ENCODE measurements at regions not wholly inside any gene's neighbourhood (a gene's known extent, or its start where the extent isn't known, plus 50 kb on each side); places are given as distances from the start of the nearest gene placed in this dataset.
A peak's percentile ranks its signal among the peaks of the same experiment; 100 is the strongest.

DNA sequence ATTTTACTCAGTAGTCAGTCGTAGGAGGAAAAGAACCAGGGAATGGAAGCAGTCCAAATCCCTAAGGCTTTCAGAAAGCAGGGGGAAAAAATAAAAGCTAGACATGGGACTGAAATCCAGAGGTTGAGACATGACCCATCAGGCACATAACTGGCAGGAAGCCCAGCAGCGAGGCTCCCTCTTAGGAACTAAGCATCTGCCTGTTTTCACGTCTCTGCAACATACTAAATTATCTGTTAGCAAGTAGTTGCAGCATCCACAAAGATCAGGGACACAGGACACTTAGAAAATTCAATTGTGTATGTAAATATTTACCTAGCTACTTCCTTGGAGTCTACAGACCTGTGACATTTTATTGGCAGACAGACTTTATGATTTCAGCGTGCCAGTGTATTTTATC, 118.0 kb upstream of the EDNRA start:
- Histone ChIP-seq H3K4me3 (no peak overlapping the region), H3K27me3 (no peaks in the 10 kb centered on the region), H3K27ac (no peak overlapping the region), H3K36me3 (no peaks in the 10 kb centered on the region), H3K4me1 (no peaks in the 10 kb centered on the region), H3K9me3 (replicated peaks) (no peaks in the 10 kb centered on the region)
- no peak for DNase-seq

DNA sequence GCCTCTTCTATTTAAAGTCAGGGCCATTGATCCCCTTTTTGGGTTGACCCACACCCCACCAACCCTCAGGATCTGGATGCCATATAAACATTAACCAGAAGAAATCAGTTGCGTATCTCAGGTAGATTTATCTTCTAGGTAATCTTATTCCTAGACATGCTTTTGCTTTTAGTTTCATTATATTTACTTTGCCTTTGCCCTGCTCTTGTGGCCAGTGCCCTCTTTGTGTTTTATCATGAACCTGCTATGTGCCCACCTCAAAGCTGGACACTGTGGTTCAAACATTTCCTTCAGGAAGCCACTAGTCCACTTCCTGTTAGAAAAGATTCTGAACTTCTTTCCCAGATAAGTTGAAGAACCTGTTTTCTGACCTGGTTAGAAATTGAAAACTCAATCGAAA, 117.4 kb upstream of the EDNRA start:
- Histone ChIP-seq H3K27me3 (no peaks in the 10 kb centered on the region), H3K27ac (no peak overlapping the region), H3K4me3 (no peak overlapping the region), H3K36me3 (no peaks in the 10 kb centered on the region), H3K4me1 (no peaks in the 10 kb centered on the region), H3K9me3 (replicated peaks) (no peaks in the 10 kb centered on the region)
- DNase-seq, result no peak

DNA sequence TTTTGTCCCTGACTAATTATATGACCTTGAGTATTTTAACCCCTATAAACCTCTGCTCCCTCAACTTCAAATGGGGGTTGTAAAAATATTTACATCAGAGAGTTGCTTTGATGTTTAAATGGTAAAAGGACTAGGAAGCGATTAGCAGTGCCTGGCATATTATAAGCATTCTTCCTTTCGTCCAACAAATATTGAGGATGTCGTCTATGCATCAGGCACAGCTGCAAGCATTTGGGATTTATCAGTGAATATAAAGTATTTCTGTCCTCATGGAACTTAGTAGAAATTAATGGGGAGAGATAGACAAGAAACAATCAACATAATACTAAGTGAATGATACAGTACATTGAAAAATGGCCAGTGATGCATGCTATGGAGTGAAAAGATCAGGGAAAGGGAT, 115.5 kb upstream of the EDNRA start:
- Histone ChIP-seq H3K4me3 (no peak overlapping the region), H3K36me3 (no peaks in the 10 kb centered on the region), H3K4me1 (no peaks in the 10 kb centered on the region), H3K27ac (no peak overlapping the region), H3K27me3 (no peaks in the 10 kb centered on the region), H3K9me3 (replicated peaks) (no peaks in the 10 kb centered on the region)
- DNase-seq, result no peak

DNA sequence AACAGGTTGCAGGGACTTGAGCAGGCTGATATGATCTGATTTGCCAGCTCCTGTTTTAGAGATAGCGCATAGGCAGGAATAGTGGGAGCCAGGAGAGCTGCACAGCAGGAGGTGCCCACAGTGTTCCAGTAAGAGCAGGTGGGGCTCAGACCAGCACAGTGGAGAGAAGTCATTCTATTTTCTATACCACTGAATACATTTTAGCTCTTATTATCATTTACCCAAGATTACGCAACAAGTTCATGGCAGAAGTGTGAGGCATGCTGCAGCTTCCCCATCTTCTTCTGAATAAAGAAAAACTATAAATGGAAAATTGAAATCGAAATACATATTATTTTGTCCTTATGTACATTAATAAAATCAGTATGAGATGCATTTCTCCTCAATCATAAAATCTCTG, 114.7 kb upstream of the EDNRA start:
- Histone ChIP-seq H3K4me3 (no peak overlapping the region), H3K4me1 (no peaks in the 10 kb centered on the region), H3K36me3 (no peaks in the 10 kb centered on the region), H3K27ac (no peak overlapping the region), H3K27me3 (no peaks in the 10 kb centered on the region), H3K9me3 (replicated peaks) (no peaks in the 10 kb centered on the region)
- DNase-seq, result no peak

DNA sequence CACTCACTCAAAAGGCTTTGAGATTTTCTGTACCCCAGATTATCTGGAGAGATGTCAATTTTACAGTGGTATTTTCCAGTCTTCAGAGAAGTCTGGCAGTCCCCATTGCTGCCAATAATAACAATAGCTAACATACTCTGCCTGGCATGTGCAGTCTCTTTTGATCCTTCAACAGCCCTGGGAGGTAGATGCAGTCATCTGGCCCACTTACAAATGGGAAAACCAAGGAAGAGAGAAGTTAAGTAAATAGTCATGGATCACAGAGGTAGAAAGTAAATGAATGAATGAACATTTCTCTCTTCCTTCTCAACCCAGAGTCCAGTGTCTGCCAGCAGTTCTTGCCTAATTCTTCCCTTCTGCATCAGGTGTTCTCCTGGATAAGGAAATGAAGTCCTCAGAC, 113.0 kb upstream of the EDNRA start:
- no peak overlapping the region for H3K27ac ChIP-seq
- no peak overlapping the region for H3K4me3 ChIP-seq
- H3K27me3 ChIP-seq, result no peaks in the 10 kb centered on the region
- no peaks in the 10 kb centered on the region for H3K36me3 ChIP-seq
- no peak for DNase-seq
- no peaks in the 10 kb centered on the region for H3K9me3 ChIP-seq (replicated peaks)
- no peaks in the 10 kb centered on the region for H3K4me1 ChIP-seq

DNA sequence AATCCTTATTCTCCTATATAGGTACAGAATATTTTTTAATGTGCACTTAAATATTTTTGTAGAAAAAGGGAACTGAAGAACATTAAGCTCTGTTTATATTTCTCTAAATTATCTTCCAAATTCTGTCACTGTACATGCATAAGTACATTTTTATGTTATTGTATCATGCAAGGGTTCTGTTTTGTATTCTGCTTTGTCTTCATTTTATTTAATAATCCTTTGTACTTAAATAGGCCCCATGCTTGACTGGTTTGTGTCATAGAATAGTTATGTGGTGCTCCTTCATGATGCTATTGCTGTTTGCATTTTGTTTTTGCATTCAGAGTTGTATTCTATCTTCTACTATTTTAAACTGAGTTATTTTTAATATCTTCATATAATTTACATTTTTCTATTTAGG, 111.9 kb upstream of the EDNRA start:
- Histone ChIP-seq H3K27ac (no peak overlapping the region), H3K4me1 (no peaks in the 10 kb centered on the region), H3K36me3 (no peaks in the 10 kb centered on the region), H3K4me3 (no peak overlapping the region), H3K9me3 (replicated peaks) (no peaks in the 10 kb centered on the region), H3K27me3 (no peaks in the 10 kb centered on the region)
- no peak for DNase-seq

DNA sequence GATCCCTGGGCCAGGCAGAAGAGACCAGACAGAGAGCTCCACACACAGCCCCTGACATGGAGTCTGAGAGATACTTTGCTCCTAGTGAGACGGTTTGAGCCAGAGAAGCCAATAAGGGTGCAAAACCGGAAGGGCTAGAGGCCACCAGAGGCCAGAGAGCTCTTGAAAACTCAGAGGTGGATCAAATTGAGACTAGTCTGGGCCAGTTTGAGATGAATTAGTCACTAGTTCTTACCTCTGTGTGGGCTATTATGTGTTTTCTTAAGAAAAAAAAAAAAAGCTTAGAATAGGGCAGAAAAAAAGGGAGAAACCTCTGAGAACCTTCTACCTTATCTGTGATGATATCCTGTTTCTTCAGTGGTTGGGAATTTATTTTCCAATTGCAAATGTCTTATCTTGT, 110.4 kb upstream of the EDNRA start:
- Histone ChIP-seq H3K4me3 (no peak overlapping the region), H3K27me3 (no peaks in the 10 kb centered on the region), H3K27ac (no peak overlapping the region), H3K4me1 (no peaks in the 10 kb centered on the region), H3K36me3 (no peaks in the 10 kb centered on the region), H3K9me3 (replicated peaks) (no peaks in the 10 kb centered on the region)
- no peak for DNase-seq

DNA sequence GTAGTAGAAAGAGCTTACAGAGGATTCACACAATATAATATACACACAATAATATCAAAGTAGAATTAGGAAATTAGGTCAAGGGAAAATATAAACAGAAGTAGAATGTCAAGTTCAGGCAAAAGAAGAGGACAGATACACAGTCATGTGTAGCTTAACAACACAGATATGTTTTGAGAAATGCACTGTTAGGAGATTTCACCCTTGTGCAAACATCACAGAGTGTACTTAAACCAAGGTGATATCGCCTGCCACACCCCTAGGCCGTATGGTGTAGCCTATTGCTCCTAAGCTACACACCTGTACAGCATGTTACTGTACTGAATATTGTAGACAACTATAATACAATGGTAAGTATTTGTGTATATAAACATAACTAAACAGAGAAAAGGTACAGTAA, 110.0 kb upstream of the EDNRA start:
- H3K27ac ChIP-seq, result no peak overlapping the region
- no peaks in the 10 kb centered on the region for H3K27me3 ChIP-seq
- no peak for DNase-seq
- no peaks in the 10 kb centered on the region for H3K4me1 ChIP-seq
- H3K9me3 ChIP-seq (replicated peaks), result no peaks in the 10 kb centered on the region
- H3K36me3 ChIP-seq, result no peaks in the 10 kb centered on the region
- no peak overlapping the region for H3K4me3 ChIP-seq

DNA sequence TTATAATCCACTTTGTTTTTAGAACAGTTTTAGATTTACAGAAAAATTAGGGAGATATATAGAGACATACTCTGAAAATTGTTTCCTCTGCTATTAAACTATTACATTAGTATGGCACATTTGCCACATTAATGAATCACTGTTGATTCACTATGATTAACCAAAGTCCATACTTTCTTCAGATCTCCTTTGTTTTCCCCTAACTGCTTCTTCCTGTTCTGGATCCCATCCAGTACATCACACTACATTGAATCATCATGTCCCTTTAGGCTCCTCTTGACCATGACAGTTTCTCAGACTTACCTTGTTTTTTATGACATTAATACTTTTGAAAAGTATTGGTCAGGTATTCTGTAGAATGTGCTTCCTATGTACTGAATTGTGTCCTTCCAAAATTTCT, 109.2 kb upstream of the EDNRA start:
- DNase-seq, result no peak
- Histone ChIP-seq H3K4me3 (no peak overlapping the region), H3K36me3 (no peaks in the 10 kb centered on the region), H3K27me3 (no peaks in the 10 kb centered on the region), H3K4me1 (no peaks in the 10 kb centered on the region), H3K9me3 (replicated peaks) (no peaks in the 10 kb centered on the region), H3K27ac (no peak overlapping the region)

DNA sequence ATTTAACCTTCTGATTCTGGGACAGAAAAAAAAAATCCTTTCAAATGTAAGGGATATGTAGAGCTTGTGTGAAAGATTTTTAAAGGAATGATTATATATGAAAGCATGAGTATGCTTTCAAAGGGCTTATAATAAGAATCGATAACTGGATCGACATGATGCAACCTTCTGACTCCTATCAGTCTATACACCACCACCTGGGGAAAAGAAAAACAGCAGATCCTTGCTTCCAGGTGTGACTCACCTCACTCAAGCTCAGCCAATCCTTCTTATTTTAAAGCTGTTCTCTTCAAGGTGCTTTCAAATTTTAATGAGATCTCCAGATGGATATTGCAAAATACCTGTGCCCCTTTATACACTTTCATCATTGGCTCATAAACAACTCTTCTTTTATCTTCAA, 102.1 kb upstream of the EDNRA start:
- H3K27me3 ChIP-seq, result no peaks in the 10 kb centered on the region
- H3K36me3 ChIP-seq, result no peaks in the 10 kb centered on the region
- H3K9me3 ChIP-seq (replicated peaks), result no peaks in the 10 kb centered on the region
- no peak for DNase-seq
- H3K4me1 ChIP-seq, result no peaks in the 10 kb centered on the region
- H3K27ac ChIP-seq, result no peak overlapping the region
- no peak overlapping the region for H3K4me3 ChIP-seq

DNA sequence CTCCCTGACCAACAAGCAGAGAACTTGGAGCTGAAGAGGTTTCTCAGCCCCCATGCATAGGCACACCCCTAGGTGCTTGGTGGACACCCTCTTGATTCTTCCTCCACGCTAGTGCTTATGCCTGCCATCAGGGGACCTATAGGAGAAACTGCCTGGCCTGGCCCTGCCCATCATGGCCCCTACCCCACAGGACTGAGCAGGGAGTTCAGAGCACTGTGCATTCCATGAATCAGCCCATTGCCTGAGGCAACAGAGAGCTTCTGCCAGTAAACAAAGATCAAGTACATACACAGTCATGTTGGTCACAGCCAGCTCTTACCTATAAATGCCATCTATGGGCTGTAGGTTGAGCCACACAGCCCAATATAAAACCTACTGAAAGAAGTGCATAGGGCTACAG, 99.1 kb upstream of the EDNRA start:
- no peak overlapping the region for H3K27ac ChIP-seq

DNA sequence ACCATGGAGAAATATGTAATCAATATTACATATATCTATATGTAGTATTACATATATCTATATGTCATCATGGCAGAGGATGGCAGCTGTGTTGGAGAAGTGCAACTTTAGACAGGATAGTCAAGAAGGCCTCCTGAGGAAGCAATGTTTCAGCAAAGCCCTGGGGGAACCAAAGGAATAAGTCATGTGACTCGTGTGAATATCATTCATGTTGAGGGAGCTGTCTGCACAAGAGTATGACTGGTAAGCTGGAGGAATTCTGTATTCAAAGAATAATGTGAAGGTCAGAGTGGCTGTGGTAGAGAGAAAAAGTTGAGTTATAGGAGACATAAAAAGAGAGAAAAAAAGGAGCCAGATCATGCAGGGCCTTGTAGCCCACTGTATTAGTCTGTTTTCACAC, 92.9 kb upstream of the EDNRA start:
- no peak overlapping the region for H3K27ac ChIP-seq
- no peaks in the 10 kb centered on the region for H3K27me3 ChIP-seq
- DNase-seq, result no peak

More for the DNA sequence above, 99.1 kb upstream of the EDNRA start:
- H3K27me3 ChIP-seq, result no peaks in the 10 kb centered on the region
- no peaks in the 10 kb centered on the region for H3K9me3 ChIP-seq (replicated peaks)
- no peak for DNase-seq
- H3K36me3 ChIP-seq, result no peaks in the 10 kb centered on the region
- no peak overlapping the region for H3K4me3 ChIP-seq
- no peaks in the 10 kb centered on the region for H3K4me1 ChIP-seq

DNA sequence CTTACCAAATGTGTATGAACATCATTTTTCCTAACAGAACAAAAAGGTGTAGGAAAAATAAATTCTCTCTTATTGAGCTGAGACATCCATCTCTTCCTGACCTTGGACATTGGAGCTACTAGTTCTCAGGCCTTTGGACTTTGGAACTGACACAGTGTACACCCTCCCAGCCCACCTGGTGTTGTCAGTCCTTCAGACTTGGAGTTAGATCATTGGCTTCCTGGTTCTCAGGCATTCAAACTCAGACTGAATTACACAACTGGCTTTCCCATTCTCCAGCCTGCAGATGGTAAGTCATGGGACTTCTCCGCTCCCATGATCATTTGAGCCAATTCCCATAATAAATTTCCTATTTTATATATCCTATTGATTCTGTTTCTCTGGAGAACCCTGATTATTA, 84.8 kb upstream of the EDNRA start:
- H3K9me3 ChIP-seq (replicated peaks), result no peaks in the 10 kb centered on the region
- no peak overlapping the region for H3K4me3 ChIP-seq
- DNase-seq, result peak; percentile 61 to 68
- H3K27me3 ChIP-seq, result no peaks in the 10 kb centered on the region
- no peaks in the 10 kb centered on the region for H3K36me3 ChIP-seq
- H3K27ac ChIP-seq, result no peak overlapping the region
- no peaks in the 10 kb centered on the region for H3K4me1 ChIP-seq

More for the DNA sequence above, 92.9 kb upstream of the EDNRA start:
- H3K36me3 ChIP-seq, result no peaks in the 10 kb centered on the region
- no peak overlapping the region for H3K4me3 ChIP-seq
- no peaks in the 10 kb centered on the region for H3K9me3 ChIP-seq (replicated peaks)
- no peaks in the 10 kb centered on the region for H3K4me1 ChIP-seq

DNA sequence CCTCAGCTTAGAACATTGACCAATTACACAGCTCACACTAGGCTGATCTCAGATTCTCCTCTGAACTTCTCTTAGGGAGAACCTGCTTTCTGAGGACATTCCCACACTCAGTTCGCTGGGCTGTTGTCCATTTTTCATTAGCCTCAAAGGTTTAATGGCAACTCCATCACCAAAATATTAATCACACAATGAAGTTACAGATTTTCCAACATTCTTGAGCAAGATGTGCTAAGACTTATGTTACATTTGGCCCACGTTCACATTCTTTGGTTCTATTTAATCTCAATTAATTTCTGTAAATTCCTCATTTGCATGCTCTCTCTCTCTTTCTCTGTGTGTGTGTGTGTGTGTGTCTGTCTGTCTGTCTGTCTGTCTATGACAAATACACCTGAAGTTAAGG, 82.3 kb upstream of the EDNRA start:
- Histone ChIP-seq H3K4me3 (no peak overlapping the region), H3K9me3 (replicated peaks) (no peaks in the 10 kb centered on the region; the same call in 1 of the 2 replicates), H3K4me1 (no peaks in the 10 kb centered on the region), H3K27ac (no peak overlapping the region), H3K36me3 (no peaks in the 10 kb centered on the region), H3K27me3 (no peaks in the 10 kb centered on the region)
- no peak for DNase-seq

DNA sequence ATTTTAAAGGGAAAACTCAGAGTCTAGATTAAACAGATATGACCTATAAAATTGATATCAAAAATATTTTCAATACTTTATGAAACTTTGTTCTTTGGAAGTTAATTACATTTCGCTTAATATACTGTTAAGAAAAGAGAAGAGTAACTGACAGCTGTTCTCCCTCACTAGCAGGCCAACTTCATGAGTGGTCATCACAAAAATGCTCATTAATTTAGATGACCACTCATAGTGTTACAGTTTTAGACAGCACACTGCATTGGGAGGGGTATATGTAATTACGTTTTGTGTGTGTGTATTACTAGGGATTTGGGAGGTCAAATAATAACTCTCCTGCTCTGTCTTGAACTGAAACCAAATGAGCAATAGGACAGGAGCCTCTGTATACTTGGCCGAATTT, 80.2 kb upstream of the EDNRA start:
- Histone ChIP-seq H3K9me3 (replicated peaks) (no peaks in the 10 kb centered on the region; the same call in 1 of the 2 replicates), H3K4me3 (no peak overlapping the region), H3K36me3 (no peaks in the 10 kb centered on the region), H3K4me1 (no peaks in the 10 kb centered on the region), H3K27me3 (no peaks in the 10 kb centered on the region), H3K27ac (no peak overlapping the region)
- no peak for DNase-seq

DNA sequence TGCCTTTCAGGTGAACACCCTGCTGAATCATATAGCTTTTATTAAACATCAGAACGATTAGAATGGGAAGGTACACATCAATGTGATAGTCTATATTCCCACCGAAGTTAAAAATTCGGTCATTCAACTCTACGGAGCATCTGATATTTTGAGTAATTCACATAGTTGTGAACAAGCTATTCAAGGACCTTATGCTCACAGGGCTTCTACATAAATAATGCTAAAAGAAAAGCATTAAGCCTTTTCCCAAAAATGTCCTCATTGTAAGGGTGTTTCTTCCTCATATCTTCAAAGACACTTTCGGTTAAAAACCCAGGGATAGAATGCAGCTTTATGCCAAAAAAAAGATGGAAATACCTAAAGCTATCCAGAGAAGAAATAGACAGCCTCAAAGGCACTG, 79.7 kb upstream of the EDNRA start:
- Histone ChIP-seq H3K27ac (no peak overlapping the region), H3K36me3 (no peaks in the 10 kb centered on the region), H3K4me3 (no peak overlapping the region), H3K4me1 (no peaks in the 10 kb centered on the region), H3K9me3 (replicated peaks) (no peaks in the 10 kb centered on the region; the same call in 1 of the 2 replicates), H3K27me3 (no peaks in the 10 kb centered on the region)
- no peak for DNase-seq

Data from SJCRH30 (cell line).